CD4-positive, CD25-positive, alpha-beta regulatory T cell (primary cell): ENCODE measurements at regions not wholly inside any gene's neighbourhood (a gene's known extent, or its start where the extent isn't known, plus 50 kb on each side); places are given as distances from the start of the nearest gene placed in this dataset.
A peak's percentile ranks its signal among the peaks of the same experiment; 100 is the strongest.

Experiments used
- ATAC-seq, 2 donors: fragments of 150-1000 bp; cut with Tn5 transposase; one replicate each; pipeline ENCODE4 v1.10.0; 2021; ENCODE audit warnings: low read depth in 2 of 2, moderate number of reproducible peaks in 2 of 2, moderate library complexity in 1 of 2
- DNase-seq, 3 donors: peaks; one replicate each; pipeline versions ENCODE4 v3.0.0 to v3.0.0-alpha.2; 2012 to 2022; ENCODE audit warnings: mixed read lengths in 1 of 3
- H3K27ac ChIP-seq: one replicate; pipeline ENCODE4 v1.7.0; 2013; ENCODE audit warnings: mild to moderate bottlenecking, low read length; ENCODE audit not compliant: insufficient read depth, poor library complexity, severe bottlenecking
- H3K27me3 ChIP-seq: one replicate; pipeline ENCODE4 v1.7.0; 2013; ENCODE audit warnings: low read length; ENCODE audit not compliant: control insufficient read depth, insufficient read depth
- H3K36me3 ChIP-seq: one replicate; pipeline ENCODE4 v1.7.0; 2013; ENCODE audit warnings: mild to moderate bottlenecking, low read length, moderate library complexity; ENCODE audit not compliant: control insufficient read depth, insufficient read depth
- H3K4me1 ChIP-seq: 2 replicates; pipeline ENCODE4 v1.7.0; 2013; ENCODE audit warnings: mild to moderate bottlenecking, low read length; ENCODE audit not compliant: insufficient read depth, control insufficient read depth, poor library complexity, severe bottlenecking
- H3K4me3 ChIP-seq: one replicate; pipeline ENCODE4 v1.7.0; 2013; ENCODE audit warnings: low read depth, mild to moderate bottlenecking, low read length, moderate library complexity
- H3K9me3 ChIP-seq, 2 experiments: 1 replicate in 1 of 2; 2 replicates in 1 of 2; pipeline ENCODE4 v1.7.0; 2013; ENCODE audit warnings: low read length in 2 of 2, mild to moderate bottlenecking in 1 of 2, moderate library complexity in 1 of 2; ENCODE audit not compliant: control insufficient read depth in 2 of 2
- H3K27ac Mint-ChIP-seq, 3 donors: one replicate each; pipeline ENCODE4 v1.8.0; 2020 to 2022; ENCODE audit warnings: mild to moderate bottlenecking in 3 of 3, mixed read lengths in 3 of 3, moderate library complexity in 2 of 3
- H3K27me3 Mint-ChIP-seq: one replicate; pipeline ENCODE4 v1.8.0; 2022; ENCODE audit warnings: mild to moderate bottlenecking, mixed read lengths
- H3K36me3 Mint-ChIP-seq: one replicate; pipeline ENCODE4 v1.8.0; 2020; ENCODE audit warnings: mixed read lengths
- H3K4me1 Mint-ChIP-seq, 4 donors: one replicate each; pipeline ENCODE4 v1.8.0; 2020 to 2022; ENCODE audit warnings: mixed read lengths in 4 of 4, mild to moderate bottlenecking in 1 of 4
- H3K4me3 Mint-ChIP-seq, 4 donors: one replicate each; pipeline ENCODE4 v1.8.0; 2020 to 2022; ENCODE audit warnings: mild to moderate bottlenecking in 4 of 4, mixed read lengths in 4 of 4, moderate library complexity in 3 of 4
- H3K9me3 Mint-ChIP-seq, 7 donors: one replicate each; pipeline ENCODE4 v1.8.0; 2020 to 2022; ENCODE audit warnings: mixed read lengths in 7 of 7, mild to moderate bottlenecking in 3 of 7, moderate library complexity in 2 of 7

- Histone ChIP-seq H3K27me3 (no peaks in the 10 kb centered on the region), H3K27ac (no peak overlapping the region), H3K36me3 (no peaks in the 10 kb centered on the region), H3K4me3 (no peak overlapping the region), H3K9me3 (no peaks in the 10 kb centered on the region), H3K4me1 (no peaks in the 10 kb centered on the region)
- Mint-ChIP-seq H3K4me3 (no peak overlapping the region), H3K36me3 (no peaks in the 10 kb centered on the region), H3K27ac (no peak overlapping the region), H3K27me3 (peaks cover 9% of the 10 kb centered on the region), H3K9me3 (no peaks in the 10 kb centered on the region), H3K4me1 (peaks cover 0 to 10% (median 5%) of the 10 kb centered on the region in 4 donors)
- no peak for ATAC-seq
- no peak for DNase-seq
Measured at GRCh38 chr3:160057331-160057730, 68.7 kb downstream of the IL12A start.

GRCh38 chr3:160060409-160061027, 71.9 kb downstream of the IL12A start:
- H3K9me3 ChIP-seq, result no peaks in the 10 kb centered on the region
- peaks cover 0 to 10% (median 5%) of the 10 kb centered on the region in 4 donors for H3K4me1 Mint-ChIP-seq
- no peak overlapping the region for H3K4me3 Mint-ChIP-seq
- H3K4me3 ChIP-seq, result no peak overlapping the region
- no peak overlapping the region for H3K27ac ChIP-seq
- H3K27ac Mint-ChIP-seq, result no peak overlapping the region
- H3K27me3 ChIP-seq, result no peaks in the 10 kb centered on the region
- DNase-seq (no peak), ATAC-seq (no peak)
- peaks cover 0 to 2% (median 0%) of the 10 kb centered on the region in 7 donors for H3K9me3 Mint-ChIP-seq
- no peaks in the 10 kb centered on the region for H3K36me3 Mint-ChIP-seq
- peaks cover 6% of the 10 kb centered on the region for H3K27me3 Mint-ChIP-seq
- H3K36me3 ChIP-seq, result no peaks in the 10 kb centered on the region
- no peaks in the 10 kb centered on the region for H3K4me1 ChIP-seq

- H3K27ac Mint-ChIP-seq, result no peak overlapping the region
Measured at GRCh38 chr3:160061525-160061924, 72.9 kb downstream of the IL12A start.

DNA sequence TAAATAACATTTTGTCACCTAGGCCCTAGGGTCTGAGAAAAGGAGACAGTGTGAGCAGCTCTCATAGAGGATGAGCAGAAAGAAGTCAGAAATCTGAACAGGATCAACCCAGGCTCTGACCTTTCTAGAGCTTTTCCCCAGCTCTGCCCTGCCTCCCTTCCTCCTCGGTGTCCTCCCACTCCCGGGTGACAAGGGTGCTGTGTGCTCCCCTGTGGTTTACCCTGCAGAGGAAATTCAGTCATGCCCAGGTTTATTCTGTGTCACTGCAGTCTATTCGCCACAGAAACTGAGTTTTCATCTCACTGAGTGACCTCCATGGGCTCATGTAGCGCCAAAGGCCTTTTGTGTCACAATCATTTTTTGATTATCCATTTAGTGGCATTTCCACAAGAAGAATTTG, 76.6 kb downstream of the IL12A start:
- Histone ChIP-seq H3K9me3 (no peaks in the 10 kb centered on the region), H3K4me3 (no peak overlapping the region), H3K36me3 (no peaks in the 10 kb centered on the region), H3K27me3 (no peaks in the 10 kb centered on the region), H3K27ac (no peak overlapping the region), H3K4me1 (no peaks in the 10 kb centered on the region)
- DNase-seq, result no peak
- Mint-ChIP-seq H3K4me1 (peaks cover 0 to 5% (median 5%) of the 10 kb centered on the region in 4 donors), H3K27me3 (peaks cover 9% of the 10 kb centered on the region), H3K4me3 (no peak overlapping the region), H3K36me3 (no peaks in the 10 kb centered on the region), H3K27ac (no peak overlapping the region), H3K9me3 (peaks cover 0 to 2% (median 0%) of the 10 kb centered on the region in 7 donors)
- no peak for ATAC-seq

More at GRCh38 chr3:160061525-160061924, 72.9 kb downstream of the IL12A start:
- H3K4me3 Mint-ChIP-seq, result peak overlapping the region in 2 of 4 donors; percentile 36 to 41
- no peaks in the 10 kb centered on the region for H3K9me3 ChIP-seq
- H3K4me3 ChIP-seq, result no peak overlapping the region
- H3K4me1 ChIP-seq, result no peaks in the 10 kb centered on the region
- no peaks in the 10 kb centered on the region for H3K27me3 ChIP-seq
- no peaks in the 10 kb centered on the region for H3K36me3 ChIP-seq
- H3K27ac ChIP-seq, result no peak overlapping the region
- DNase-seq (no peak), ATAC-seq (no peak)
- no peaks in the 10 kb centered on the region for H3K36me3 Mint-ChIP-seq
- H3K27me3 Mint-ChIP-seq, result peaks cover 6% of the 10 kb centered on the region
- peaks cover 0 to 10% (median 5%) of the 10 kb centered on the region in 4 donors for H3K4me1 Mint-ChIP-seq
- peaks cover 0 to 2% (median 0%) of the 10 kb centered on the region in 7 donors for H3K9me3 Mint-ChIP-seq

DNA sequence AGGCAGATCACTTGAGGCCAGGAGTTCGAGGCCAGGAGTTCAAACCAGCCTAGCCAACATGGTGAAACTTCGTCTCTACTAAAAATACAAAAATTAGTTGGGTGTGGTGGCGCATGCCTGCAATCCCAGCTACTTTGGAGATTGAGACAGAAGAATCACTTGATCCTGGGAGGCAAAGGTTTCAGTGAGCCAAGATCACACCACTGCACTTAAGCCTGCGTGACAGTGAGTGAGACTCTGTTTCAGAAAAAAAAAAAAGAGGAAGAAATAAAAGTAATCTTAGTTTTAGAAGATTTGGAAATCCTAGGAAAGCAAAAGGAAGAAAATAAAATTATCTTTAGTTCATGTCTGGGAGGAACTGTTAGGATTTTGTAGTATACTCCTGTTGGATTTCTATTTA, 77.2 kb downstream of the IL12A start:
- peaks cover 0 to 5% (median 5%) of the 10 kb centered on the region in 4 donors for H3K4me1 Mint-ChIP-seq

GRCh38 chr3:160069986-160070385, 81.4 kb downstream of the IL12A start:
- no peak for DNase-seq
- H3K27ac Mint-ChIP-seq, result no peak overlapping the region

More for the DNA sequence above, 77.2 kb downstream of the IL12A start:
- peaks cover 0 to 2% (median 0%) of the 10 kb centered on the region in 7 donors for H3K9me3 Mint-ChIP-seq
- H3K27me3 Mint-ChIP-seq, result peaks cover 14% of the 10 kb centered on the region
- H3K27ac ChIP-seq, result no peak overlapping the region
- H3K4me1 ChIP-seq, result no peaks in the 10 kb centered on the region
- H3K27ac Mint-ChIP-seq, result no peak overlapping the region
- no peaks in the 10 kb centered on the region for H3K9me3 ChIP-seq
- no peaks in the 10 kb centered on the region for H3K27me3 ChIP-seq
- no peak overlapping the region for H3K4me3 Mint-ChIP-seq
- no peaks in the 10 kb centered on the region for H3K36me3 ChIP-seq
- no peak overlapping the region for H3K4me3 ChIP-seq
- no peaks in the 10 kb centered on the region for H3K36me3 Mint-ChIP-seq
- ATAC-seq (no peak), DNase-seq (no peak)

GRCh38 chr3:160076519-160076918, 87.9 kb downstream of the IL12A start:
- no peak overlapping the region for H3K4me3 ChIP-seq
- no peak for ATAC-seq
- Mint-ChIP-seq H3K9me3 (no peaks in the 10 kb centered on the region), H3K4me3 (no peak overlapping the region), H3K27me3 (peaks cover 7% of the 10 kb centered on the region), H3K27ac (no peak overlapping the region), H3K36me3 (no peaks in the 10 kb centered on the region), H3K4me1 (no peaks in the 10 kb centered on the region)
- H3K27me3 ChIP-seq, result no peaks in the 10 kb centered on the region
- no peaks in the 10 kb centered on the region for H3K4me1 ChIP-seq
- H3K27ac ChIP-seq, result no peak overlapping the region
- H3K36me3 ChIP-seq, result no peaks in the 10 kb centered on the region
- no peak for DNase-seq
- no peaks in the 10 kb centered on the region for H3K9me3 ChIP-seq

More at GRCh38 chr3:160069986-160070385, 81.4 kb downstream of the IL12A start:
- Mint-ChIP-seq H3K9me3 (peaks cover 0 to 2% (median 0%) of the 10 kb centered on the region in 7 donors), H3K4me3 (no peak overlapping the region), H3K36me3 (no peaks in the 10 kb centered on the region), H3K27me3 (peaks cover 22% of the 10 kb centered on the region), H3K4me1 (no peaks in the 10 kb centered on the region)
- Histone ChIP-seq H3K27ac (no peak overlapping the region), H3K27me3 (no peaks in the 10 kb centered on the region), H3K9me3 (no peaks in the 10 kb centered on the region), H3K4me3 (no peak overlapping the region), H3K36me3 (no peaks in the 10 kb centered on the region), H3K4me1 (no peaks in the 10 kb centered on the region)
- no peak for ATAC-seq

- H3K9me3 Mint-ChIP-seq, result peaks cover 0 to 7% (median 2%) of the 10 kb centered on the region in 7 donors
- ATAC-seq, result no peak
Measured at GRCh38 chr3:160078533-160078932, 89.9 kb downstream of the IL12A start.

More at GRCh38 chr3:160078533-160078932, 89.9 kb downstream of the IL12A start:
- no peak overlapping the region for H3K4me3 ChIP-seq
- H3K27me3 ChIP-seq, result no peaks in the 10 kb centered on the region
- H3K27ac ChIP-seq, result no peak overlapping the region
- no peaks in the 10 kb centered on the region for H3K36me3 Mint-ChIP-seq
- no peaks in the 10 kb centered on the region for H3K9me3 ChIP-seq
- no peaks in the 10 kb centered on the region for H3K4me1 ChIP-seq
- H3K4me1 Mint-ChIP-seq, result no peaks in the 10 kb centered on the region
- no peak overlapping the region for H3K4me3 Mint-ChIP-seq
- DNase-seq, result no peak
- H3K27ac Mint-ChIP-seq, result no peak overlapping the region
- peaks cover 3% of the 10 kb centered on the region for H3K27me3 Mint-ChIP-seq
- no peaks in the 10 kb centered on the region for H3K36me3 ChIP-seq
